Renal pelvis (tissue), 1 donor: ENCODE measurements at regions not wholly inside any gene's neighbourhood (a gene's known extent, or its start where the extent isn't known, plus 50 kb on each side); places are given as distances from the start of the nearest gene placed in this dataset.
"Not testable (repeated sequence)": the region's sequence is repeated elsewhere in the genome, so short reads cannot be mapped to it uniquely, and the experiment has no call there.

Source experiments
- DNase-seq: peaks from one replicate; pipeline ENCODE4 v3.0.0-alpha.2; 2013

DNA sequence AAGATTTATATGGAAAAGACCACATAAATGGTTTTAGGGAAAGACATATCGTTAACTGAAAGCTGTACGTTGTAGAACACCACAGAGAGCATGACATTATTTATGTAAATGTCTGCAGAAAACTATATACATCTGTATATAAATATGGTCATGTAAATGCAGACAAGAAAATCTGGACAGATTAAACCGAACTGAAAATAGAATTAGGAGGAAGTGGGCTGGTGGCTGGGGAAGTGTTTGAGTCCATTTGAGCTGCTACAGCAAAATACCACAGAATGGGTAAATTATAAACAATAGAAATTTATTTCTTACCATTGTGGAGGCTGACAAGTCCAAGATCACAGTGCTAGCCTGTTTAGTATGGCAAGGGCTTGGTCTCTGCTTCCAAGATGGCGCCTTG lies 56.3 kb upstream of the USP6NL start:
- no peak for DNase-seq

DNA sequence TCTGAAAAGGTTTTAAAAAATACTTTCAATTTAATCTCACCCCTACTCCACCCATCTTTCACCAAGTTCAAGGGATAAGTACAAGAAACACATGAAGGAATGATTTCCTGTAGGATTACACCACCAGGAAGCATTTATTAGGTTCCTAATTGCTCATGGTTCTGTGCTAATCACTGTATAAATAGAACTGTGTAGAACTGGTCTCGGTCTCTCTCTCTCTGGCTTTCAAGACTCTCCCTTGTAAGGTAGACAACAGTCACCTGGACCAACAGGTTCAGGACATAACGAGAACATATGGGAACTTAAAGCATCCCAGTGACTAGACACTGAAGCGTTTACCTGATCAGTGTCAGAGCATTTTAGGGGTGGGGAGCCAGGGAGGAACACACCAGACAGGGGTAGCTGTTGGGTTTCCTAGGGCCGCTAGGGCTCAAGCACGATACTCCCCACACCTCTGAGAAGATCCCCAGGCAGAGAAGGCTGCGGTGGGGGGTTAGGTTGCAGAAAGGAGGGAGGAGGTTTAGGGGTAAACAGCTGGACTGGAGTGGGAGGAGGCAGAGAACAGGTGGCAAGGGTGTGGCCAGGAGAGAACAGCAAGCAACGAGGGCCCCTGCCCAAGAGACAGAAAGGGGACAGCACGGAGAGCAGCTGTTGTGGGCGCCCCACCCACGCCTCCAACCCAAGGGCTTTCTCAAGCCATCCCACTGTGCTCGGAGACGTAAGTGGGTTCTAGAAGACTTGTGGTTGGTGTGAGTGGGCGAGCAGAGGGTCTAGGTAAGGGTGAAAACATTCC lies 52.5 kb upstream of the USP6NL start:
- DNase-seq = no peak

DNA sequence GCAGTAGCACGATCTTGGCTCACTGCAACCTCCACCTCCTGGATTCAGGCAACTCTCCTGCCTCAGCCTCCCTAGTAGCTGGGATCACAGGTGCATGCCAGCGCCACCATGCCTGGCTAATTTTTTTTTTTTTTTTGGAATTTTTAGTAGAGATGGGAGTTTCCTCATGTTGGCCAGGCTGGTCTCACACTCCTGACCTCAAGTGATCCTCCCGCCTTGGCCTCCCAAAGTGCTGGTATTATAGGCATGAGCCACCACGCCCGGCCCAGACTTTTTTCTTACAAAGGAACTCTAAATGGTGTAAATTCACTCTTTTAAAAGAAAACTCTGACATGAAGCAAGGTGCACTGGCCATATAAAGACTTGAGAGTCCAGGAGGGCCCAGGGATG lies 51.7 kb upstream of the USP6NL start:
- not testable (repeated sequence) for DNase-seq

- DNase-seq = no peak
Observed at GRCh38 chr10:11661441-11661840, 50.0 kb upstream of the USP6NL start.
